Esophagus squamous epithelium (tissue), 4 donors: ENCODE measurements at regions not wholly inside any gene's neighbourhood (a gene's known extent, or its start where the extent isn't known, plus 50 kb on each side); places are given as distances from the start of the nearest gene placed in this dataset.

ENCODE experiments used
- CTCF ChIP-seq, 6 experiments: fragments of 450-650 bp in 4 of 6; fragments of 200-600 bp in 2 of 6; sonication (generic) in 2 of 6; IDR thresholded peaks; one replicate each; pipeline ENCODE4 v1.5.1; 2016 to 2019; ENCODE audit warnings: antibody characterized with exemption in 6 of 6, mild to moderate bottlenecking in 4 of 6, moderate library complexity in 4 of 6
- POLR2A ChIP-seq, 4 donors: fragments of 450-650 bp; IDR thresholded peaks; one replicate each; pipeline ENCODE4 v1.6.1; 2017; ENCODE audit warnings: antibody characterized with exemption in 4 of 4, mild to moderate bottlenecking in 4 of 4, moderate library complexity in 3 of 4

GRCh38 chr13:33531484-33531883 lies 245.9 kb upstream of the STARD13 start:
- TF ChIP-seq CTCF (IDR thresholded peaks at IDR 0.05) (no peak), POLR2A (IDR thresholded peaks at IDR 0.05) (no peak)
